Upper lobe of right lung (tissue), 1 donor: ENCODE measurements at regions not wholly inside any gene's neighbourhood (a gene's known extent, or its start where the extent isn't known, plus 50 kb on each side); places are given as distances from the start of the nearest gene placed in this dataset.

Experiments used
- ATAC-seq: fragments of 200-7000 bp; cut with Tn5 transposase; one replicate; pipeline ENCODE4 v1.9.1; 2020; ENCODE audit warnings: mild to moderate bottlenecking, moderate library complexity
- DNase-seq: peaks from one replicate; pipeline ENCODE4 v3.0.0-alpha.2; 2020
- H3K27ac ChIP-seq: fragments of 200-600 bp; one replicate; pipeline ENCODE4 v1.8.0; 2022
- H3K27me3 ChIP-seq: fragments of 200-600 bp; one replicate; pipeline ENCODE4 v1.8.0; 2022; ENCODE audit warnings: mild to moderate bottlenecking
- H3K36me3 ChIP-seq: fragments of 200-600 bp; one replicate; pipeline ENCODE4 v1.8.0; 2022
- H3K4me1 ChIP-seq: fragments of 200-600 bp; one replicate; pipeline ENCODE4 v1.8.0; 2022
- H3K4me3 ChIP-seq: fragments of 200-600 bp; one replicate; pipeline ENCODE4 v1.8.0; 2022; ENCODE audit warnings: mild to moderate bottlenecking
- H3K9me3 ChIP-seq: fragments of 200-600 bp; one replicate; pipeline ENCODE4 v1.8.0; 2022
- CTCF ChIP-seq: fragments of 200-600 bp; IDR thresholded peaks from one replicate; pipeline ENCODE4 v1.8.0; 2022; ENCODE audit warnings: antibody characterized with exemption
- intact Hi-C: fragments of 100-400 bp; cut with DNase I; formaldehyde crosslinking; loops from one replicate; pipeline ENCODE4 v1.11.0; 2022
- donor health status: DM: no; HTN: yes; CAD: no; lungs with severe emphysema.

- Histone ChIP-seq H3K4me3 (no peak overlapping the region), H3K4me1 (no peaks in the 10 kb centered on the region), H3K9me3 (no peaks in the 10 kb centered on the region), H3K27me3 (no peaks in the 10 kb centered on the region), H3K27ac (no peak overlapping the region), H3K36me3 (no peaks in the 10 kb centered on the region)
- no peak for TF ChIP-seq CTCF
- intact Hi-C loops, result no loop called here
- no peak for DNase-seq
- ATAC-seq, result no peak
These were observed 642.3 kb downstream of the TBL1XR1 start for GRCh38 chr3:176554791-176555654.

DNA sequence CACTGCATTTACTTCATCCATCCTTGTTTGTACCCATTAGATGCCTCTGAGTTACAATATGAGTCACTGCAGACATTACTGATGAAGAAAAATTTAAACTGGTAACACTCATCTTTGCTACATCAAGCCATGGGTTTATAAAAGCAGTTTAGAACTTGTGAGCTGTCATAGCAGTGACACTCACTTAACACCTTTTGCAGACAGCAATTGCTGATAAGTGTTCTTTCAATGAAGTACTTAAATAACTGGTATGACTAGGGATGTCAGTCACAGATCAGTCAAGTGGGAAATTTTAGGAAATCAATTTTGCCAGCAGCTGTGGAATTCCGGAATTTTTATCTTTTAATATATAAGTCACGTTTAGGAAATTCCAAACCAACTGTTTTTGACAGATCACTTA is 643.0 kb downstream of the TBL1XR1 start:
- H3K4me3 ChIP-seq, result no peak overlapping the region
- H3K4me1 ChIP-seq, result no peaks in the 10 kb centered on the region
- no peak for TF ChIP-seq CTCF
- no peaks in the 10 kb centered on the region for H3K27me3 ChIP-seq
- no peaks in the 10 kb centered on the region for H3K36me3 ChIP-seq
- intact Hi-C loops, result no loop called here
- no peaks in the 10 kb centered on the region for H3K9me3 ChIP-seq
- no peak for ATAC-seq
- H3K27ac ChIP-seq, result no peak overlapping the region
- no peak for DNase-seq

DNA sequence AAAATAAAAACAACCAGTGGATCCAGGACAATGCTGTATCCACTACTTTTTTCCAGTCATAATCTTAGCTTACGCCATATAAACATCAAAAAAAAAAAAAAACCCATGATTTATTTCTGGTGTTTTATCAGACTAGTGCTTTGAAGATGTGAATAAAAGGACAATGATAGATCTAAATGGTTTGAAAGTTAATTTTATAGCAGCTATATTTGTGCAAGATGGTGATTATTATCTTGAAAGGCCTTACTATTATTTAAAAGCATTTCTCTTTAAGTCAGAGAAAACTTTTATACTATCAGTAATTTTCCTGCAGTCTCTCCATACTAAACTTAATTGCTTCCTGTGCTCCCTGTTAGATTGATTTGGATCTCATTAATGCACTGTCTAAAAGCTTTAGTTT is 670.3 kb downstream of the TBL1XR1 start:
- Histone ChIP-seq H3K4me3 (no peak overlapping the region), H3K27me3 (no peaks in the 10 kb centered on the region), H3K36me3 (no peaks in the 10 kb centered on the region), H3K9me3 (no peaks in the 10 kb centered on the region), H3K4me1 (no peaks in the 10 kb centered on the region), H3K27ac (no peak overlapping the region)
- intact Hi-C loops, result no loop called here
- DNase-seq, result no peak
- no peak for ATAC-seq
- TF ChIP-seq CTCF, result no peak

DNA sequence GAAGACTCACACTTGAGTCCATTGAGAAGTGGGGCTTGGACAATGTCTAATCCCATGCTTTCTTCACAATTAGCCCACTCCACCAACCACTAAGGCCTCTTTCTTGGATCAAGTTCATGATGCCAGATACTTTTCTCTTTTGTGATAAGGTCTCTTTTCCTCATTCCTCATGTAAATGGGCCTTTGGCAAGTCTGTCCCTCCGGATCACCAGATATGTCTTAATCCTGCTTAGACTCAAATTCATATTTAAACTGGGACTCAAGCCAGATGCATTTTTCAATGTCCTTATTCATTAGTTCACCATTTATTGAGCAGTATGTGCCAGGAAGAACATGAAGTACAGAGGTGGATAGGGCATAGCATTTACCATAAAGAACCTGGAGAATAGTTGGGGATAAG is 671.1 kb downstream of the TBL1XR1 start:
- ATAC-seq (no peak), DNase-seq (no peak)
- Histone ChIP-seq H3K36me3 (no peaks in the 10 kb centered on the region), H3K27ac (no peak overlapping the region), H3K9me3 (no peaks in the 10 kb centered on the region), H3K27me3 (no peaks in the 10 kb centered on the region), H3K4me3 (no peak overlapping the region), H3K4me1 (no peaks in the 10 kb centered on the region)
- TF ChIP-seq CTCF, result no peak
- intact Hi-C loops, result no loop called here

GRCh38 chr3:176523114-176523513 is 674.2 kb downstream of the TBL1XR1 start:
- Histone ChIP-seq H3K4me1 (no peaks in the 10 kb centered on the region), H3K4me3 (no peak overlapping the region), H3K36me3 (no peaks in the 10 kb centered on the region), H3K27ac (no peak overlapping the region), H3K27me3 (no peaks in the 10 kb centered on the region), H3K9me3 (no peaks in the 10 kb centered on the region)
- ATAC-seq, result no peak
- no peak for TF ChIP-seq CTCF
- intact Hi-C loops, result no loop called here
- no peak for DNase-seq

GRCh38 chr3:176522436-176522835 is 674.8 kb downstream of the TBL1XR1 start:
- no peak overlapping the region for H3K27ac ChIP-seq
- TF ChIP-seq CTCF, result no peak
- H3K4me1 ChIP-seq, result no peaks in the 10 kb centered on the region
- H3K9me3 ChIP-seq, result no peaks in the 10 kb centered on the region
- no peaks in the 10 kb centered on the region for H3K27me3 ChIP-seq
- DNase-seq (no peak), ATAC-seq (no peak)
- no peaks in the 10 kb centered on the region for H3K36me3 ChIP-seq
- H3K4me3 ChIP-seq, result no peak overlapping the region
- intact Hi-C loops, result no loop called here
